H9 (cell line): ENCODE measurements at regions not wholly inside any gene's neighbourhood (a gene's known extent, or its start where the extent isn't known, plus 50 kb on each side); places are given as distances from the start of the nearest gene placed in this dataset.
A peak's percentile ranks its signal among the peaks of the same experiment; 100 is the strongest.

Experiments used
- DNase-seq: peaks from one replicate; pipeline ENCODE4 v3.0.0-alpha.2; 2017
- H2AFZ ChIP-seq: one replicate; pipeline ENCODE4 v1.6.1; 2013; ENCODE audit warnings: mild to moderate bottlenecking, low read length, control low read depth, moderate library complexity
- H2AK5ac ChIP-seq: 2 replicates; pipeline ENCODE4 v1.6.1; 2013; ENCODE audit warnings: low read length, control low read depth, mixed read lengths; ENCODE audit not compliant: insufficient read length
- H2BK120ac ChIP-seq: one replicate; pipeline ENCODE4 v1.6.1; 2013; ENCODE audit warnings: low read depth, mild to moderate bottlenecking, low read length, control low read depth, inconsistent platforms; ENCODE audit not compliant: poor library complexity, severe bottlenecking
- H2BK12ac ChIP-seq: 2 replicates; pipeline ENCODE4 v1.6.1; 2013; ENCODE audit warnings: low read length, control low read depth, mixed read lengths, low read depth; ENCODE audit not compliant: insufficient read length
- H2BK15ac ChIP-seq: 2 replicates; pipeline ENCODE4 v1.6.1; 2013; ENCODE audit warnings: low read depth, low read length, control low read depth
- H2BK20ac ChIP-seq: one replicate; pipeline ENCODE4 v1.6.1; 2013; ENCODE audit warnings: low read depth, mild to moderate bottlenecking, low read length, control low read depth, inconsistent platforms; ENCODE audit not compliant: poor library complexity, severe bottlenecking
- H2BK5ac ChIP-seq: 2 replicates; pipeline ENCODE4 v1.6.1; 2013; ENCODE audit warnings: low read length, control low read depth, mixed read lengths; ENCODE audit not compliant: insufficient read length
- H3K14ac ChIP-seq: 2 replicates; pipeline ENCODE4 v1.6.1; 2013; ENCODE audit warnings: low read length, control low read depth; ENCODE audit not compliant: insufficient read depth
- H3K18ac ChIP-seq: 2 replicates; pipeline ENCODE4 v1.6.1; 2013; ENCODE audit warnings: low read depth, mild to moderate bottlenecking, mixed read lengths, low read length, control low read depth; ENCODE audit not compliant: insufficient read length
- H3K23ac ChIP-seq: 2 replicates; pipeline ENCODE4 v1.6.1; 2013; ENCODE audit warnings: low read length, control low read depth, mixed read lengths, low read depth; ENCODE audit not compliant: insufficient read length
- H3K23me2 ChIP-seq: 2 replicates; pipeline ENCODE4 v1.6.1; 2013; ENCODE audit warnings: low read depth, mild to moderate bottlenecking, mixed read lengths, low read length, control low read depth; ENCODE audit not compliant: insufficient read length, poor library complexity, severe bottlenecking
- H3K27ac ChIP-seq: 2 replicates; pipeline ENCODE4 v1.5.1; 2013; ENCODE audit warnings: low read length, control low read depth, mixed read lengths, low read depth; ENCODE audit not compliant: insufficient read length
- H3K27me3 ChIP-seq: 2 replicates; pipeline ENCODE4 v1.6.1; 2013; ENCODE audit warnings: low read length, control low read depth, inconsistent platforms; ENCODE audit not compliant: insufficient read depth
- H3K4ac ChIP-seq: 2 replicates; pipeline ENCODE4 v1.6.1; 2013; ENCODE audit warnings: low read depth, mild to moderate bottlenecking, control low read depth, inconsistent platforms, low read length, moderate library complexity
- H3K4me1 ChIP-seq: 2 replicates; pipeline ENCODE4 v1.6.1; 2013; ENCODE audit warnings: low read length, control low read depth, inconsistent platforms; ENCODE audit not compliant: insufficient read depth
- H3K4me2 ChIP-seq: 2 replicates; pipeline ENCODE4 v1.6.1; 2013; ENCODE audit warnings: low read length, control low read depth, mixed read lengths; ENCODE audit not compliant: insufficient read length, insufficient read depth
- H3K56ac ChIP-seq: 2 replicates; pipeline ENCODE4 v1.6.1; 2013; ENCODE audit warnings: low read depth, mild to moderate bottlenecking, mixed read lengths, low read length, control low read depth; ENCODE audit not compliant: insufficient read length
- H3K79me1 ChIP-seq: 2 replicates; pipeline ENCODE4 v1.6.1; 2013; ENCODE audit warnings: low read depth, mild to moderate bottlenecking, moderate library complexity, low read length, control low read depth, inconsistent platforms; ENCODE audit not compliant: insufficient read depth, poor library complexity, severe bottlenecking
- H3K79me2 ChIP-seq: 2 replicates; pipeline ENCODE4 v1.6.1; 2013; ENCODE audit warnings: low read length, control low read depth, inconsistent platforms; ENCODE audit not compliant: insufficient read depth
- H3K9ac ChIP-seq: 2 replicates; pipeline ENCODE4 v1.6.1; 2013; ENCODE audit warnings: low read length, control low read depth, mixed read lengths; ENCODE audit not compliant: insufficient read length; ENCODE audit errors: extremely low read depth
- H3K9me3 ChIP-seq: one replicate; pipeline ENCODE4 v1.6.1; 2013; ENCODE audit warnings: low read depth, low read length, inconsistent platforms; ENCODE audit not compliant: control insufficient read depth
- H3T11ph ChIP-seq: one replicate; pipeline ENCODE4 v1.6.1; 2013; ENCODE audit warnings: mild to moderate bottlenecking, low read length, control low read depth, inconsistent platforms
- H4K20me1 ChIP-seq: one replicate; pipeline ENCODE4 v1.6.1; 2013; ENCODE audit not compliant: control insufficient read depth, insufficient read length, insufficient read depth
- H4K5ac ChIP-seq: 2 replicates; pipeline ENCODE4 v1.6.1; 2013; ENCODE audit warnings: low read depth, mild to moderate bottlenecking, mixed read lengths, low read length, control low read depth; ENCODE audit not compliant: insufficient read length
- H4K8ac ChIP-seq: replicated peaks from 2 replicates; pipeline ENCODE4 v1.6.1; 2013; ENCODE audit warnings: low read length, control low read depth, mixed read lengths, low read depth; ENCODE audit not compliant: insufficient read length
- H4K91ac ChIP-seq: 2 replicates; pipeline ENCODE4 v1.6.1; 2013; ENCODE audit warnings: low read depth, mild to moderate bottlenecking, moderate library complexity, mixed read lengths, low read length, control low read depth; ENCODE audit not compliant: insufficient read length
- H3K27ac Mint-ChIP-seq, 3 experiments: 2 replicates in 2 of 3; 3 replicates in 1 of 3; pipeline ENCODE4 v1.8.0; 2020 to 2021; ENCODE audit warnings: mixed read lengths in 3 of 3, mild to moderate bottlenecking in 1 of 3, moderate library complexity in 1 of 3
- H3K27me3 Mint-ChIP-seq: 2 replicates; pipeline ENCODE4 v1.8.0; 2021; ENCODE audit warnings: low read depth, mild to moderate bottlenecking, moderate library complexity, mixed read lengths
- H3K36me3 Mint-ChIP-seq, 3 experiments: 2 replicates in 2 of 3; 3 replicates in 1 of 3; pipeline ENCODE4 v1.8.0; 2020 to 2021; ENCODE audit warnings: low read depth in 3 of 3, mixed read lengths in 3 of 3; ENCODE audit not compliant: insufficient read depth in 1 of 3
- H3K4me1 Mint-ChIP-seq, 2 experiments: 2 replicates each; pipeline ENCODE4 v1.8.0; 2020; ENCODE audit warnings: mixed read lengths in 2 of 2
- H3K4me3 Mint-ChIP-seq, 2 experiments: 2 replicates in 1 of 2; 3 replicates in 1 of 2; pipeline ENCODE4 v1.8.0; 2020 to 2021; ENCODE audit warnings: mild to moderate bottlenecking in 2 of 2, mixed read lengths in 2 of 2, moderate library complexity in 1 of 2
- H3K9me3 Mint-ChIP-seq, 2 experiments: 2 replicates in 1 of 2; 3 replicates in 1 of 2; pipeline ENCODE4 v1.8.0; 2020; ENCODE audit warnings: mild to moderate bottlenecking in 2 of 2, mixed read lengths in 2 of 2, moderate library complexity in 1 of 2
- WGBS: extraction: QIAGEN DNeasy Blood & Tissue Kit; methylation state at CpG from one replicate; pipeline ENCODE4 v1.1.7; 2013; ENCODE audit warnings: missing lambda C conversion rate, low lambda C conversion rate, mixed read lengths; ENCODE audit not compliant: insufficient read length; ENCODE audit errors: extremely low coverage; 5-methylcytosine and 5-hydroxymethylcytosine counted together
- TF ChIP-seq, protein P1 (sequence below): fragments of 200-600 bp; sonication (generic); conservative IDR thresholded peaks from 3 replicates; pipeline ENCODE4 v1.8.0; 2021; ENCODE audit warnings: antibody characterized with exemption, mild to moderate bottlenecking

- H3K4me3 Mint-ChIP-seq: no peak overlapping the region
Measured at GRCh38 chr6:4510906-4511640, 265.1 kb upstream of the CDYL start.

More at GRCh38 chr6:4510906-4511640, 265.1 kb upstream of the CDYL start:
- Histone ChIP-seq H2BK15ac (no peak overlapping the region; the same call in 1 of the 2 replicates), H2AK5ac (no peak overlapping the region), H2AFZ (no peak overlapping the region), H3T11ph (no peak overlapping the region), H3K23ac (no peak overlapping the region), H3K79me1 (no peaks in the 10 kb centered on the region), H3K18ac (no peak overlapping the region), H3K27me3 (no peaks in the 10 kb centered on the region), H4K20me1 (no peaks in the 10 kb centered on the region), H3K27ac (no peak overlapping the region), H2BK5ac (no peak overlapping the region), H3K4me2 (no peak overlapping the region), H3K4ac (no peak overlapping the region), H2BK12ac (no peak overlapping the region), H3K14ac (0 out of 2 replicates have a peak overlapping the region, but pooled peaks have one; percentile 28), H3K9ac (no peak overlapping the region), H2BK20ac (no peak overlapping the region), H2BK120ac (no peak overlapping the region), H4K8ac (no peak overlapping the region), H3K23me2 (no peaks in the 10 kb centered on the region), H3K9me3 (no peaks in the 10 kb centered on the region), H3K56ac (no peak overlapping the region), H3K79me2 (no peaks in the 10 kb centered on the region), H4K5ac (no peak overlapping the region), H4K91ac (no peak overlapping the region), H3K4me1 (no peaks in the 10 kb centered on the region; the same call in 1 of the 2 replicates)
- no peak for DNase-seq
- no peak overlapping the region; a peak in 1 of 7 replicates for H3K27ac Mint-ChIP-seq
- TF ChIP-seq, protein P1, sequence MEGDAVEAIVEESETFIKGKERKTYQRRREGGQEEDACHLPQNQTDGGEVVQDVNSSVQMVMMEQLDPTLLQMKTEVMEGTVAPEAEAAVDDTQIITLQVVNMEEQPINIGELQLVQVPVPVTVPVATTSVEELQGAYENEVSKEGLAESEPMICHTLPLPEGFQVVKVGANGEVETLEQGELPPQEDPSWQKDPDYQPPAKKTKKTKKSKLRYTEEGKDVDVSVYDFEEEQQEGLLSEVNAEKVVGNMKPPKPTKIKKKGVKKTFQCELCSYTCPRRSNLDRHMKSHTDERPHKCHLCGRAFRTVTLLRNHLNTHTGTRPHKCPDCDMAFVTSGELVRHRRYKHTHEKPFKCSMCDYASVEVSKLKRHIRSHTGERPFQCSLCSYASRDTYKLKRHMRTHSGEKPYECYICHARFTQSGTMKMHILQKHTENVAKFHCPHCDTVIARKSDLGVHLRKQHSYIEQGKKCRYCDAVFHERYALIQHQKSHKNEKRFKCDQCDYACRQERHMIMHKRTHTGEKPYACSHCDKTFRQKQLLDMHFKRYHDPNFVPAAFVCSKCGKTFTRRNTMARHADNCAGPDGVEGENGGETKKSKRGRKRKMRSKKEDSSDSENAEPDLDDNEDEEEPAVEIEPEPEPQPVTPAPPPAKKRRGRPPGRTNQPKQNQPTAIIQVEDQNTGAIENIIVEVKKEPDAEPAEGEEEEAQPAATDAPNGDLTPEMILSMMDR: no peak
- peaks cover 6 to 9% of the 10 kb centered on the region in 2 experiments; a peak in 4 of 5 replicates for H3K9me3 Mint-ChIP-seq
- no CpG with 5 or more reads among the region's 15 CpGs for WGBS
- peaks cover 15% of the 10 kb centered on the region for H3K27me3 Mint-ChIP-seq
- peaks cover 31 to 32% of the 10 kb centered on the region in 2 experiments for H3K4me1 Mint-ChIP-seq
- H3K36me3 Mint-ChIP-seq: peaks cover 4 to 17% (median 16%) of the 10 kb centered on the region in 3 experiments; a peak in 5 of 7 replicates
